ENCODE measurements at regions not wholly inside any gene's neighbourhood (a gene's known extent, or its start where the extent isn't known, plus 50 kb on each side); places are given as distances from the start of the nearest gene placed in this dataset.
"Not testable (repeated sequence)": the region's sequence is repeated elsewhere in the genome, so short reads cannot be mapped to it uniquely, and the experiment has no call there.

- Histone ChIP-seq H3K4me2 (ENCODE audit: low read depth, low read length, poor library complexity, severe bottlenecking) (no peak overlapping the region), H4K20me1 (ENCODE audit: insufficient read depth, low read length, poor library complexity, severe bottlenecking) (no peaks in the 10 kb centered on the region), H3K27me3 (ENCODE audit: insufficient read depth, low read length, poor library complexity, severe bottlenecking) (no peaks in the 10 kb centered on the region), H3K9me3 (ENCODE audit: insufficient read depth, low read depth, low read length) (no peaks in the 10 kb centered on the region), H3F3A (ENCODE audit: low read depth) (no peaks in the 10 kb centered on the region), H3K36me3 (ENCODE audit: insufficient read depth, low read length) (no peaks in the 10 kb centered on the region), H3K9me2 (replicated peaks; ENCODE audit: low read depth, low read length) (no peaks in the 10 kb centered on the region), H2AFZ (ENCODE audit: low read length) (no peak overlapping the region), H3K4me3 (ENCODE audit: low read length, poor library complexity, severe bottlenecking) (no peak overlapping the region), H3K4me1 (ENCODE audit: insufficient read depth, low read length, poor library complexity, severe bottlenecking) (no peaks in the 10 kb centered on the region), H3K9ac (ENCODE audit: low read depth, low read length, poor library complexity, severe bottlenecking) (no peak overlapping the region), H3K79me2 (ENCODE audit: insufficient read depth, low read length) (no peaks in the 10 kb centered on the region)
- TF ChIP-seq EZH2phosphoT487 (IDR thresholded peaks at IDR 0.05; ENCODE audit: borderline replicate concordance) (no peak), CTCF (conservative IDR thresholded peaks at IDR 0.05; ENCODE audit: low read length) (no peak)
Measured at GRCh38 chr12:73659802-73660201, 877.8 kb upstream of the ATXN7L3B start.

- no peak overlapping the region for H2AFZ ChIP-seq (ENCODE audit: low read length)
- no peaks in the 10 kb centered on the region for H3K9me3 ChIP-seq (ENCODE audit: insufficient read depth, low read depth, low read length)
- no peaks in the 10 kb centered on the region for H3F3A ChIP-seq (ENCODE audit: low read depth)
- H3K36me3 ChIP-seq (ENCODE audit: insufficient read depth, low read length): no peaks in the 10 kb centered on the region
- no peak overlapping the region for H3K9ac ChIP-seq (ENCODE audit: low read depth, low read length, poor library complexity, severe bottlenecking)
- no peaks in the 10 kb centered on the region for H3K9me2 ChIP-seq (replicated peaks; ENCODE audit: low read depth, low read length)
- no peaks in the 10 kb centered on the region for H3K79me2 ChIP-seq (ENCODE audit: insufficient read depth, low read length)
- TF ChIP-seq EZH2phosphoT487 (IDR thresholded peaks at IDR 0.05; ENCODE audit: borderline replicate concordance) (no peak), CTCF (conservative IDR thresholded peaks at IDR 0.05; ENCODE audit: low read length) (no peak)
- no peaks in the 10 kb centered on the region for H3K4me1 ChIP-seq (ENCODE audit: insufficient read depth, low read length, poor library complexity, severe bottlenecking)
- H3K4me2 ChIP-seq (ENCODE audit: low read depth, low read length, poor library complexity, severe bottlenecking): no peak overlapping the region
- no peak overlapping the region for H3K4me3 ChIP-seq (ENCODE audit: low read length, poor library complexity, severe bottlenecking)
- no peaks in the 10 kb centered on the region for H4K20me1 ChIP-seq (ENCODE audit: insufficient read depth, low read length, poor library complexity, severe bottlenecking)
- no peaks in the 10 kb centered on the region for H3K27me3 ChIP-seq (ENCODE audit: insufficient read depth, low read length, poor library complexity, severe bottlenecking)
Measured at GRCh38 chr12:73665193-73665592, 872.4 kb upstream of the ATXN7L3B start.

DNA sequence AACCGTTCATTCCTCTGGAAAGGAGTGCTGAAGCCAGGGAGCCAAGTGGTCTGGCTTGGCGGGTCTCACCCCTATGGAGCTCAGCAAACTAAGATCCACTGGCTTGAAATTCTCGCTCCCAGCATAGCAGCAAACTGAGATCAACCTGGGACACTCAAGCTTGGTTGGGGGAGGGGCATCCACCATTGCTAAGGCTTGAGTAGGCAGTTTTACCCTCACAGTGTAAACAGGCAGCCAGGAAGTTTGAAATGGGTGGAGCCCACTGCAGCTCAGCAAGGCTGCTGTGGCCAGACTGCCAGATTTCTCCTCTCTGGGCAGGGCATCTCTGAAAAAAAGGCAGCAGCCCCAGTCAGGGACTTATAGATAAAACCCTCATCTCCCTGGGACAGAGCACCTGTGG is 866.1 kb upstream of the ATXN7L3B start:
- not testable (repeated sequence) for H3K36me3 ChIP-seq (ENCODE audit: insufficient read depth, low read length); H3K27me3 ChIP-seq (ENCODE audit: insufficient read depth, low read length, poor library complexity, severe bottlenecking); H3K4me3 ChIP-seq (ENCODE audit: low read length, poor library complexity, severe bottlenecking); H3K9me3 ChIP-seq (ENCODE audit: insufficient read depth, low read depth, low read length); H3K79me2 ChIP-seq (ENCODE audit: insufficient read depth, low read length); H3K4me2 ChIP-seq (ENCODE audit: low read depth, low read length, poor library complexity, severe bottlenecking); H2AFZ ChIP-seq (ENCODE audit: low read length); H3K9ac ChIP-seq (ENCODE audit: low read depth, low read length, poor library complexity, severe bottlenecking); H3F3A ChIP-seq (ENCODE audit: low read depth); H4K20me1 ChIP-seq (ENCODE audit: insufficient read depth, low read length, poor library complexity, severe bottlenecking); H3K4me1 ChIP-seq (ENCODE audit: insufficient read depth, low read length, poor library complexity, severe bottlenecking); H3K9me2 ChIP-seq (replicated peaks; ENCODE audit: low read depth, low read length)

GRCh38 chr12:73677520-73678291 is 859.9 kb upstream of the ATXN7L3B start:
- no peak overlapping the region for H3K9ac ChIP-seq (ENCODE audit: low read depth, low read length, poor library complexity, severe bottlenecking)
- H3K79me2 ChIP-seq (ENCODE audit: insufficient read depth, low read length): no peaks in the 10 kb centered on the region
- H3K4me2 ChIP-seq (ENCODE audit: low read depth, low read length, poor library complexity, severe bottlenecking): no peak overlapping the region
- TF ChIP-seq EZH2phosphoT487 (IDR thresholded peaks at IDR 0.05; ENCODE audit: borderline replicate concordance) (no peak), CTCF (conservative IDR thresholded peaks at IDR 0.05; ENCODE audit: low read length) (no peak)
- no peaks in the 10 kb centered on the region for H3K9me3 ChIP-seq (ENCODE audit: insufficient read depth, low read depth, low read length)
- no peaks in the 10 kb centered on the region for H4K20me1 ChIP-seq (ENCODE audit: insufficient read depth, low read length, poor library complexity, severe bottlenecking)
- no peaks in the 10 kb centered on the region for H3K36me3 ChIP-seq (ENCODE audit: insufficient read depth, low read length)
- H3K9me2 ChIP-seq (replicated peaks; ENCODE audit: low read depth, low read length): no peaks in the 10 kb centered on the region
- no peak overlapping the region for H3K4me3 ChIP-seq (ENCODE audit: low read length, poor library complexity, severe bottlenecking)
- H3F3A ChIP-seq (ENCODE audit: low read depth): no peaks in the 10 kb centered on the region
- H3K27me3 ChIP-seq (ENCODE audit: insufficient read depth, low read length, poor library complexity, severe bottlenecking): no peaks in the 10 kb centered on the region
- no peak overlapping the region for H2AFZ ChIP-seq (ENCODE audit: low read length)
- no peaks in the 10 kb centered on the region for H3K4me1 ChIP-seq (ENCODE audit: insufficient read depth, low read length, poor library complexity, severe bottlenecking)

Measured in Loucy (cell line).